Thyroid gland (tissue), 4 donors: ENCODE measurements at regions not wholly inside any gene's neighbourhood (a gene's known extent, or its start where the extent isn't known, plus 50 kb on each side); places are given as distances from the start of the nearest gene placed in this dataset.
"Not testable (repeated sequence)": the region's sequence is repeated elsewhere in the genome, so short reads cannot be mapped to it uniquely, and the experiment has no call there.

Experiments used
- CTCF ChIP-seq, 6 experiments: fragments of 200-600 bp in 3 of 6; fragments of 450-650 bp in 3 of 6; sonication (generic) in 3 of 6; IDR thresholded peaks; one replicate each; pipeline ENCODE4 v1.5.1; 2016 to 2019; ENCODE audit warnings: antibody characterized with exemption in 6 of 6, mild to moderate bottlenecking in 2 of 6, inconsistent platforms in 1 of 6, moderate library complexity in 1 of 6
- POLR2A ChIP-seq, 2 donors: fragments of 450-650 bp; IDR thresholded peaks; one replicate each; pipeline ENCODE4 v1.6.1; 2017; ENCODE audit warnings: antibody characterized with exemption in 2 of 2, mild to moderate bottlenecking in 2 of 2, moderate library complexity in 1 of 2

GRCh38 chr2:89027536-89027935, 336.1 kb downstream of the RPIA start:
- not testable (repeated sequence) for TF ChIP-seq CTCF, POLR2A (IDR thresholded peaks at IDR 0.05)
